NCI-H2029 treated with DMSO at 0.1 percent for 48 hours (cell line): ENCODE measurements at regions not wholly inside any gene's neighbourhood (a gene's known extent, or its start where the extent isn't known, plus 50 kb on each side); places are given as distances from the start of the nearest gene placed in this dataset.
"Not testable (repeated sequence)": the region's sequence is repeated elsewhere in the genome, so short reads cannot be mapped to it uniquely, and the experiment has no call there.

ENCODE experiments used
- DNase-seq: peaks from one replicate; lab custom pipeline; 2025; lab: John Stamatoyannopoulos, UW

GRCh38 chr17:64772845-64773299 is 110.8 kb upstream of the SMURF2 start:
- DNase-seq = no peak

- no peak for DNase-seq
These were observed 110.1 kb upstream of the SMURF2 start for GRCh38 chr17:64771980-64772844.

DNA sequence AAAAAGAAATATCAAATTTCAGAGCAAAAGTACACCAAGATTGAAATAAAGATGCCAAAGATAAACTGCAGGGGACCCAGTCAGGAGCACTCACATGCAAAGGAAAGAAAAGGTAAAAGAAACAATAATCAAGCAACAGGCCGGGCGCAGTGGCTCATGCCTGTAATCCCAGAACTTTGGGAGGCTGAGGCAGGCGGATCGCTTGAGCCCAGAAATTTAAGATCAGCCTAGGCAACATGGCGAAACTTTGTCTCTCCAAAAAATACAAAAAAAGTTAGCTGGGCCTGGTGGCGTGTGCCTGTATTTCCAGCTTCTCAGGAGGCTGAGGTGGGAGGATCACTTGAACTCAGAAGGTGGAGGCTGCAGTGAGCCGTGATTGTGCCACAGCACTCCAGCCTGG is 107.6 kb upstream of the SMURF2 start:
- no peak for DNase-seq

DNA sequence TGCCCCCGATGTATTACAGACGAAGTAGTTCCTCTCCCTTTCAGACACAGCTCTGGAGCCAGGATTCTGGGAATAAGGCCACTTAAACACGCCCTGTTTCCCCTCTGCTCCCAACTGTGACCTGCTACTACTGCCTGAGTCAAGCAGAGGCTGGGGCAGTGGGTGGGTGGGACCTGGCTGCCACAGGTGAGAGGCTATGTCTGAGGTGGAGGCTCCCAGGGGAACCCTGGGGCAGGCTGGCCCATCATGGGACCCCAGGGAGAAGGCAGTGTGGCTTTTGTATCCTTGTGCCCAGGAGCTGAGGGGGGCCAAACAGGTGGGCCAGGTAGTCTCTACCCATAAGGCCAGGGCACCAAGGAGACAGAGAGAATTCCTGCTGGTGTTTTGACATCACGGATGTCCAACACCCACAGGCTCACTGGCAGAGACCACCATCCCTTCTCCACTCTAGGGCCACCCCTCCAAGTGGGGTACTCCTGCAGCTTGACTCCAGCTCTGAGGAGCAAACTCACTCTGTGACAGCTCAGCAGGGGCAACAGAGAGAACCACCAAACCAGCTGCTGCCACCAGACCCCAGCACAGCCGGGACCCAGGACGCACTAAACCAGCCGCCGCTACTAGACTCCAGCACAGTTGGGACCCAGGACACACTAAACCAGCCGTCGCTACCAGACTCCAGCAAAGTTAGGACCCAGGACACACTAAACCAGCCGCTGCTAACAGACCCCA is 105.3 kb upstream of the SMURF2 start:
- DNase-seq = no peak

DNA sequence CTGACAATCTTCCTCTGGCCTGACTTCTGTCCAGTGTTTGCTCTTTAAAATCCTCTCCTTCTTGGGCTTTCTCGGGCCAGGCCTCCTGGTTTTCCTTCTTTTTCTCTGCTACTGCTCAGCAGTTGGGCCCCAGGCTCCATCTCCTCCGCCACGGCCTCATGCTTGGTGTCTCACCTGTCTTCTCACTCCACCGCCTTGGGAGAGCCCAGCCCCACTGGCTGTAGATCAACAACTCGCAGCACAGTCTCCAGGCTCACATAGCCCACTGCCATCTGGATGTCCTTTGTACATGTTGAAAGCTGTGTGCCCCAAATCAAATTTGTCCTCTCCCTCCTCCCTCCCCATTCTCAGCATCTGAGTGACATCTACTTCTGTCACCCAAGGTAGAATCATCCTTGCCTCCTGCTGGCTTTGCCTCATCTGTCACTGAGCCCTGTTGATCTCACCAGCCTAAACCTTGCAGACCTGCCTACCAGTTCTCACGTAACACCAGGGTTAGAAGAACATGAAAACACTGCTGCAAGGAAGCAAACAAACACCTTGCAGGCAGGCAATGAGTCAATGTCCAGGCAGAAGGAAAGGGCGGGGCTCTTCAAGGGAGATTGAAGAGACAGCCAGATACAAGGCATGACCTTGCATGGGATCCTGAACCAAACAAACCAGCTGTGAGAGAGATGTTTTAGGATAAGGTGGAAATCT is 103.2 kb upstream of the SMURF2 start:
- DNase-seq = no peak

DNA sequence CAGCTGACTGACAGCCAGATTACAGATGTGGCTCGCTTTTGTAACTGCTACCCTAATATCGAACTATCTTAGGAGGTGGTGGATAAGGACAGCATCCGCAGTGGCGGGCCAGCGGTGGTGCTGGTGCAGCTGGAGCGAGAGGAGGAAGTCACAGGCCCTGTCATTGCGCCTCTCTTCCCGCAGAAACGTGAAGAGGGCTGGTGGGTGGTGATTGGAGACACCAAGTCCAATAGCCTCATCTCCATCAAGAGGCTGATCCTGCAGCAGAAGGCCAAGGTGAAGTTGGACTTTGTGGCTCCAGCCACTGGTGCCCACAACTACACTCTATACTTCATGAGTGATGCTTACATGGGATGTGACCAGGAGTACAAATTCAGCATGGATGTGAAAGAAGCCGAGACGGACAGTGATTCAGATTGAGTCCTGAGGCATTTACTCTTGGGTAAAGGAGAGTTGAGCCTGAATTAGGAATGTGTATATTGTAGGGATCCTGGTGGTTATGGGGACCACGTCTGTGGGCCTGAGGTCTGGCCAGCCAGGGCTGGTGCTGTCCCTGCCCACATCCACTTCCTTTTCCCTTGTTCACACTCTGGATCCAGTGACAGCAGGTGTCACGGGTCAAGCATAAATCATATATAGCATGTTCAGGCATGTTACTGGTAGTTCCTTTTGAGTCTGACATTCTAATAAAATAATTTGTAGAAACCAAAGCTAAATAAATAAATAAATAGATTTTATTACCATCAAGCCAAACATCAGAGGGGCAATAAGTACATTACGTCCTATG is 89.0 kb upstream of the SMURF2 start:
- no peak for DNase-seq

GRCh38 chr17:64750478-64750877 is 88.4 kb upstream of the SMURF2 start:
- DNase-seq = no peak

- no peak for DNase-seq
These were observed 87.2 kb upstream of the SMURF2 start for GRCh38 chr17:64749306-64749705.

DNA sequence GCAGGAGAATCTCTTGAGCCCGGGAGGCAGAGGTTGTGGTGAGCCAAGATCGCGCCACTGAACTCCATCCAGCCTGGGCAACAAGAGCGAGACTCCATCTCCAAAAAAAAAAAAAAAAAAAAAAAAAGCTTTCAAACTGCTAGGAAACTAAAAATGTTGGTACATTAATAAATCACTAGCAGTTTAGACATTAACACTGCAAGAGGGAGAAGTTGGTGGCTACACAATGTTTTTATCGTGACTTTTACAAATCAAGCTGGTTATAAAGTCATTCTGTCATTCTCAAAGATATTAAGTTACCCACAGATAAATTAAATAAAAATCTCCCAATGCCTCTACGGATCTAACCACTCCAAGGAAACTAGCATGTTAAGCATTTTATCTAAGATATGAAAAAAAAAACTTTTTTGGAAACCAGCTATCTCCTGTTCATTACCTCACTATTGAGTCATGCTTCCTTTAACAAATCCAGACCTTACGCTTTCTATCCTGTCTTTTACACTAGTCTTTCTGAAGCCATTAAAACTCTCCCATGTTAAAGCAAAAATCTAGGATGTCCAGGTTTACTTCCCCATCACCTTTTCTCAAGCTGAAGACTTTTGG is 85.9 kb upstream of the SMURF2 start:
- no peak for DNase-seq

DNA sequence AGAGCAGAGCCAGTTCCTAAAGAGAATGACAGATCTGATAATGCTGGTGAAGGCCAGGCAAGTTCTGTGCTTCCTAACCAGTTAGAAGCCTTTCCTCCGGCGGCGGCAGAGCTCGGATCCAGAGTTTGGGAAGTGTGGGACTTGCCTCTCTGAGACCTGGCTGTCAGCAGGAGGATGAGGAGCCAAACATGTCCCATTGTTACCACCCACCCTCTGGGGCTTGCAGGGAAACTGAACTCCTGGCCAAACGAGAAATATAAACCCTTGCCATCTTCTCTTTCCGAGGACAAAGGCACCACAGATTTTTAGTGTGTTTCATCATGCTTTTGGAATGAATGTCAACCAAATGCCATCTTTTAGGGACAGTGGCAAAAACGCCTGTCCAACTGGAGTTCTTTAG is 80.2 kb upstream of the SMURF2 start:
- no peak for DNase-seq

- DNase-seq = not testable (repeated sequence)
These were observed 79.8 kb upstream of the SMURF2 start for GRCh38 chr17:64741916-64742315.

DNA sequence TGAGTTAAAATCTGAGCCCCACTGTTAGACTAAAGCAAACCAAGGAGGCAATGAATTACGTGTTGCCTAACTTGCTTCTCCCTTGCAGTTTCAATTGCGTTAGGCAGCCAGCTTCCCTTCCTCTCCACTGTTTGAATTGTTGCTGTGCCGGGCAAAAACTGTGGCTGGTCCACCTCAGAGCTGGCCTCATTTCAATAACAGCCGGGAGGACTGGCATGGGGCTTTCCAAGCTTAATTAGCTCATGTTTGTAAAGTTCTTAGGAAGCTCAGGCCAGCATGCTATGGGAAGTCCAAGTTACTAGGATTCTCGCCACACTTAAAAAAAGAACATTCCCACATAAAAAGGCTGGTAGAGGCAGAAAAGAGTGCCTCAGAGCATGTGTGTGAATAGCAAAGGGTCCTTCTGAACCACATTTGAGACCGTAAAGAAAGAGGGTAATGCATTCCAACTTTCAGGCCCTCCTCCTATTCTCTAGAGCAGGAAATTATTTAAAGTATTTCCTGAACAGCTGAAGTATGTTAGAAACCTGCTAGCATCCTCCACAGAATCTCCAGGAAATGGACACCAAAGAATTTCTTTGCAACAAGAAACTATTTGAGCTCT is 79.0 kb upstream of the SMURF2 start:
- no peak for DNase-seq

GRCh38 chr17:64739316-64740058 is 77.4 kb upstream of the SMURF2 start:
- DNase-seq = no peak

- no peak for DNase-seq
These were observed 74.8 kb upstream of the SMURF2 start for GRCh38 chr17:64736804-64737492.

GRCh38 chr17:64732336-64733006 is 70.4 kb upstream of the SMURF2 start:
- DNase-seq = no peak

- not testable (repeated sequence) for DNase-seq
These were observed 67.9 kb upstream of the SMURF2 start for GRCh38 chr17:64730023-64730422.

GRCh38 chr17:64729201-64729600 is 67.1 kb upstream of the SMURF2 start:
- DNase-seq = no peak

GRCh38 chr17:64728041-64728695 is 66.1 kb upstream of the SMURF2 start:
- no peak for DNase-seq

DNA sequence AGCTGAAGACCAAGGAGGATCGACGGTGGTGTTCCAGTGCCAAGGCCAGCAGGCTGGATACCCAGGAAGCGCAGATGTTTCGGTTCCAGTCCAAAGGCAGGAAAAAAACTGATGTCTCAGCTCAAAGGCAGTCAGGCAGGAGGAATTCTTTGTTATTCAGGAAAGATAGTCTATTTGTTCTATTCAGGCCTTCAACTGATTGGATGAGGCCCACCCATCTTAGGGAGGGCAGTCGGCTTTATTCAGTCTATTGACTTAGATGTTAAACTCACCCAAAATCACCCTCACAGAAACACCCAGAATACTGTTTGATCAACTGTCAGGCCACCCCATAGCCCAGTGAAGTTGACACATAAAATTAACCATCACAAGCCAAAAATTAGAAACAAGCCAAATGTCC is 63.9 kb upstream of the SMURF2 start:
- DNase-seq = not testable (repeated sequence)
